ENCODE measurements at regions not wholly inside any gene's neighbourhood (a gene's known extent, or its start where the extent isn't known, plus 50 kb on each side); places are given as distances from the start of the nearest gene placed in this dataset.
A peak's percentile ranks its signal among the peaks of the same experiment; 100 is the strongest.
"Not testable (repeated sequence)": the region's sequence is repeated elsewhere in the genome, so short reads cannot be mapped to it uniquely, and the experiment has no call there.

DNA sequence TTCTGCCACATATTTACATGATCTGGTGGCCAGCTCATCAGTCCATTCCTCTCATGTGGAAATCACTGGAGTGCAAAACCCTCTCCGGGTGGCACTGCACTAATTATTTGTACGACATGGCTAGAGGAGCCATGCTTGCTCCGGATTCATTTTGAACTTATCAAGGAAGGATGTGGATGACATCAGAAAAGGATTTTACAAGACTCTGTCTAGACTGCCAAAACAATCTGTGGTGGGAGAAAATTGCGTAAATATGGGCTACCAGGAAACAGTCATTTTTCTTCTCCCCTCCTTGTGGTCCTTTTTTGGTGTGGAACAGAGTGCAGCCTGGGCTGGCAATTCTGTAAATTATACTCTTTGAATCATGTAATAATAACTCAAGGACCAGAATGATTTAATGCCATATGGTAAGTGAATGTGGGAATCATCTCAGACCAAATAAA, 123.4 kb upstream of the IFNE start:
- no peak for DNase-seq

- no peak for DNase-seq
Measured at GRCh38 chr9:21607576-21607975, 125.5 kb upstream of the IFNE start.

- no peak for DNase-seq
Measured at GRCh38 chr9:21608200-21608599, 126.1 kb upstream of the IFNE start.

GRCh38 chr9:21609506-21609905, 127.4 kb upstream of the IFNE start:
- no peak for DNase-seq

DNA sequence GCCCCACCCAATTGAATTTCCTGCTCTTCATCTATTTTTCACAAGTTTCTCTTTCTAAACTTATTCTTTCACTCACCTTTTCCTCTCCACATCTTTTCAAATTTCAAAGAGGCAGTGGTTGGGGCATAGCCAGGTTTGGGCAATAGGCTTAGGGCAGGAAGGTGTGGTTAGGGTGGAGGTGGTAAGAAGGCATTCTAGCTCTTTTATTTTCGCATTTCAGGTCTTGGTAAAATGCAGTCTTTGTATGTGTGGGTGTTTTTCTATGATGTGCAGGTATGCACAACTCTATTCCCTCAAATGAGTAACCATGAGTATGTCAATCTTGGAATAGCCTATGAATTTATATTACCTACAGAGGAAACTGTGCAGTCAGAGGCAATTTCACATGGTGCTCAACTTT, 129.8 kb upstream of the IFNE start:
- peak; percentile 24 to 64 for DNase-seq

- DNase-seq, result no peak
Measured at GRCh38 chr9:21615018-21615417, 132.9 kb upstream of the IFNE start.

- DNase-seq, result no peak
Measured at GRCh38 chr9:21615446-21615845, 133.3 kb upstream of the IFNE start.

- DNase-seq, result no peak
Measured at GRCh38 chr9:21616082-21616778, 134.1 kb upstream of the IFNE start.

GRCh38 chr9:21624675-21625644, 142.8 kb upstream of the IFNE start:
- DNase-seq, result no peak

DNA sequence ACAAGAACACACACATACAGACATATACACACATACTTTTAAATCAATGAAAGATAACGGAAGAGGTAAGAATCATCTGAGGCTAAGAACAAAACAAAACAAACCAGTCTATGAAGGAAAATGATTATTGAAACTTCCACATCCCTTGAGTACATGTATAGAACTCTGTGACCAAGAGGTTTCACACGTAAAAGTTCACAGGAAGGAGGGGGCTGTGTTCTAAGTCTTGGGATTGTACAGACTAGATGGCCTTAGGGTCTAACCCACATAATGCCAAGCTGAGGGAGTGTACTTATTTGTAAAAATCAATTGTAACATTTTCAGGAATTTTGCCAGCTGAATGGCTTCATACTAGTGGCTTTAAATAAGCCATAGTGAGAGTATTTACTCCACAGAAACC, 144.4 kb upstream of the IFNE start:
- DNase-seq, result no peak

GRCh38 chr9:21628954-21629353, 146.8 kb upstream of the IFNE start:
- not testable (repeated sequence) for DNase-seq

DNA sequence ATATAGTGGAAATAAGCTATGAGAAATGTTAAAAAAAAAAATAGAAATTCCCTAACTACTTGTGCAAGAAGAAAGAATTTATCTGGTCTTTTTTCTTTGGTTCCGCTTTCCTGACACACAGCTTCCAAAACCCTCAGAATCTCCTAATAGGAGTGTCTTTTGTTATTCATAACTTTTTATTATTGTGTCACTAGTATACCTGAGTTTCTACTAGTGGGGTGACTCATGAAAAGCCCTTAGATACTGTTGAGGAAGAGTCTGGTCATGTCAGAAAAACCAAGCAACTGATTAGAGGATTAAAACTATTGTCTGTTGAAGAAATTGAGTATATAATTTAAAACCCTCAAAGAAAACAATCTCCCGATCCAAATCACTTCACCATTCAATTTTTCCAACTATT, 152.8 kb upstream of the IFNE start:
- no peak for DNase-seq

GRCh38 chr9:21638104-21638503, 156.0 kb upstream of the IFNE start:
- no peak for DNase-seq

- DNase-seq, result no peak
Measured at GRCh38 chr9:21653091-21653490, 149.3 kb upstream of the MTAP start.

DNA sequence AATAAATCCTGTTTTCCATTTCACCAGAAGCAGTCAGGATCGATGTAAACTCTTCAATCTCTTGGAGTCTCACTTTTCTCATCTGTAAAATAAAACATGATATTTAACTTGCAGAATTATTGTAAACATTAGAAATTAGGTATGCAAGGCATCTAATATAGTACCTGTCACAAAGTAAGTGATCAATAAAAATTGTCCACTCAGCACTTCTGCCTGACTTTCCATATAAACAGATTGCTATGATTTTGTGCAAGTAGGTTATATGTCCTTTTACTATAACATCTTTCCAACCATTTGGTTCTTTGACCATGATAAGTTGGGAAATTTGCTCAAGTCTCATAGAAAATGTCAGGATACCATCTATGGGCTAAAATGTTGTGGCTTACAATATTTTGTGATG, 148.8 kb upstream of the MTAP start:
- no peak for DNase-seq

- DNase-seq, result no peak
Measured at GRCh38 chr9:21656776-21657674, 145.4 kb upstream of the MTAP start.

DNA sequence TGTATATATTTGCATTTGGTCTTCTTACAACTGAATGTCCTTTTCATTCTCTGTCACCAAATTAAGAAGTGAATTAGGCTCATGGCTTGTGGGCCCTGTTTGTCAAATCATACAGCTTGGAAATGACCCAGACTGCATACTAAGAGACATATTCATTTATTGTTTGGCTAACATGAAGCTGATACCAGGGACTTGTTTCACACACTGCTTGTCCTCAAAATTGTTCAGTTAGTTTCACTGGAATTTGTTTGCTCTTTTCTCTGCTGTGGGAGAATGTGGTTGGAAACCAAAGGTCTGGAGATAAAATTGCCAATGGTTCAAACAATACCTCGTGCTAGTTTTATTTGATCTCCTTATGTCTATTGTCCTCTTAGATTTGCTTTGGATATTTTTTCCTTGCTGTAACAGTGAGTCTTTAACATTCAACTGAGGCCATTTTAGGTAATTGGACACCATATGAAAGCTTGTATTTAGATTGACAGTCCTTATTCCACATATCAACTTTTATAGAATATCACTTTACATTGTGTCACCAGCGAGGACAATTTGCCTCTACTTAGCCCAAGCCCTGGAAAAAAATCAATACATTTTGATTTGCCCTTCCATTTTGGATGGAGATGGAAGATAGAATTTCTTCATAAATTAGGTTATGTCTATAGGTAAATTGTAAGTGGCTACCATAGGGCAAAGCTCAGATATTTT, 144.3 kb upstream of the MTAP start:
- no peak for DNase-seq

DNA sequence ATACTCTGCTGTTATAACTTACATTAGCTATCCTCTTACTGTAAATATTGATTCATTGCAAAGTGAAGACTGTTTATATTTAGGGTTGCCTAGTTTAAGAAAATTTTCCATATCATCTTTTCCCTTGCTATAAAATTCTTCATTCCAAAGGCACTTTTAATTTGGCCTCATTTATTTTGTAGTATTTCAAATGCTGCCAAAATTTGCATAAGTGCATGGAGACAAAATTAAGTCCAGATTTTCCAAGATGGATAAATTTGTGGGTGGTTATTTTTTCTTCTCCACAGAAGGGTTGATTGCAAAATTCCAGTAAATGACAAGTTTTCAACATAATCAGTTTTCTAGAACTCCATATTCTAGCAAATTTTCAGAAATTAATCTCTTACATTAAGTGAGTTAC, 141.5 kb upstream of the MTAP start:
- no peak for DNase-seq

DNA sequence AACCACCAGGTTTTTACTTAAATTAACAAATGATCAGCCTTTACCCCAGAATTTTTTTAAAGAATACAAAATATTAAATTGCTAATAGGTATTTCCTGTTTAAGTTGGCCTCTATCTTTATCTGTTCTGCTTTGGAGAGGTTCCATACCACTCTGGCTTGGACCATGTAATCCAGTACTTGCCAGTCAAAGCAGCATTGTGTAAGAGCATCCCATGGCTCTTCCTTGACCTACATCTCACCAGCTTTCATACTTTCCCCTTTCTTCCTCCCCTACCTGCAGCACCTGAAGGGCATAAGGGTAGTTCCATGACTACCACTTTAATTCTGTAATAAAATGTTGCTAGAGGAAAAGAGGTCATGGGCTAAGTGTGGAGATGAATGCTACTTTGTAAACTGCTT, 140.8 kb upstream of the MTAP start:
- DNase-seq, result no peak

DNA sequence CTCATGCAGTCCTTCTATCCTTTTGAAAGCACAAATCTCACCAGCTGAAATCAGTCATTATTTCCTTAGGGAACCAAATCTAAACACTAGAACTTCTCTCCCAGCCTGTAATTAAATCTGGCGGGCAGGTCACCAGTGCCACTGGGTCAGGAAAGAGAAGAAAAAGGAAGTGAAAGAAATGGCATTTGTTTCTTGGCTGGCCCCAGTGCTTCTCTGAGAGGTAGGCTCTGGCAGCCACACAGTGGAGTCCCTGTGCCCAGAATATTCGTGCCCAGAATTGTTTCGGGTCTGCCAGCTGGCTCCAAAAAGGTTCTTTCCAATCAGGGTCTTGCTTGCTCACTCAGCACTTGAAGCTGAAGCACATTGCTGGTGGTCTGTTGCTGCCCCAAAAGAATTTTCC, 133.9 kb upstream of the MTAP start:
- no peak for DNase-seq

GRCh38 chr9:21669701-21670100, 132.7 kb upstream of the MTAP start:
- DNase-seq, result no peak

DNA sequence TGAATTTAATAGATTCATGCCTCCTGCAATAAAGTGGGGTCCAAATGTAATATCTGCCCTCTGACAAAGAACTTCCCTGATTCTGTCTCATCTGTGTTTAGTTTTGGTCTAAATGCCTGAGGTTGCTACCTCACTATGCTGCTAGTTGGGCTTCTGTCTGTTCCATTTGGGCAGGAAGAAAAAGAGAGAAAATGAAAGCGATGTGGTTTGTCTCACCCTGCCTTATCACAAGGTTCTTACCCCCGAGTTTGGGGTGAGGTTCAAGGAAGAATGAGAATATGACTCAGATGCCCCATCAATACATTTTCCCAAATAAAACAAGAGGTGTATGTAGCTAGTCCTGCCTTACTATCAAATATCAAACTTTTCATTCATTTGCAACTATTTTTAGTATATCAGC, 132.1 kb upstream of the MTAP start:
- no peak for DNase-seq

GRCh38 chr9:21672140-21672539, 130.3 kb upstream of the MTAP start:
- DNase-seq, result no peak
